Fibroblast of lung (primary cell): ENCODE measurements at regions not wholly inside any gene's neighbourhood (a gene's known extent, or its start where the extent isn't known, plus 50 kb on each side); places are given as distances from the start of the nearest gene placed in this dataset.

ENCODE experiments used
- DNase-seq, 2 donors: peaks; one replicate each; pipeline versions ENCODE4 v3.0.0 to v3.0.0-alpha.2; 2010; ENCODE audit warnings: low read depth in 2 of 2
- H2AFZ ChIP-seq: 2 replicates; pipeline ENCODE4 v1.5.1; 2012; ENCODE audit warnings: low read length, control low read depth, inconsistent platforms
- H3K27ac ChIP-seq: 2 replicates; pipeline ENCODE4 v1.5.1; 2011; ENCODE audit warnings: low read length, control low read depth; ENCODE audit not compliant: insufficient read depth
- H3K27me3 ChIP-seq: 2 replicates; pipeline ENCODE4 v1.5.1; 2011; ENCODE audit warnings: mild to moderate bottlenecking, low read length; ENCODE audit not compliant: control insufficient read depth, insufficient read depth
- H3K36me3 ChIP-seq: 2 replicates; pipeline ENCODE4 v1.5.1; 2011; ENCODE audit warnings: low read length; ENCODE audit not compliant: control insufficient read depth, insufficient read depth
- H3K4me1 ChIP-seq: 2 replicates; pipeline ENCODE4 v1.5.1; 2011; ENCODE audit warnings: low read length; ENCODE audit not compliant: control insufficient read depth, insufficient read depth; ENCODE audit errors: extremely low read depth
- H3K4me2 ChIP-seq: 2 replicates; pipeline ENCODE4 v1.5.1; 2011; ENCODE audit warnings: low read length, control low read depth; ENCODE audit not compliant: insufficient read depth; ENCODE audit errors: extremely low read depth
- H3K4me3 ChIP-seq, 4 experiments: fragments of 200-600 bp in 1 of 4; sonication (generic) in 1 of 4; replicated peaks in 1 of 4; 2 replicates each; pipeline ENCODE4 v1.5.1; 2011 to 2016; ENCODE audit warnings: low read length in 4 of 4, low read depth in 3 of 4, mild to moderate bottlenecking in 3 of 4, control low read depth in 2 of 4, inconsistent platforms in 1 of 4, mixed read lengths in 1 of 4; ENCODE audit not compliant: insufficient read depth in 1 of 4; ENCODE audit errors: control extremely low read depth in 1 of 4
- H3K79me2 ChIP-seq: 2 replicates; pipeline ENCODE4 v1.5.1; 2012; ENCODE audit warnings: mild to moderate bottlenecking, low read length, inconsistent platforms; ENCODE audit not compliant: control insufficient read depth, insufficient read depth
- H3K9ac ChIP-seq: 2 replicates; pipeline ENCODE4 v1.5.1; 2011; ENCODE audit warnings: mild to moderate bottlenecking, low read length, control low read depth; ENCODE audit not compliant: insufficient read depth
- H3K9me3 ChIP-seq: 2 replicates; pipeline ENCODE4 v1.5.1; 2012; ENCODE audit warnings: low read depth, low read length; ENCODE audit not compliant: control insufficient read depth, insufficient read depth
- H4K20me1 ChIP-seq: 2 replicates; pipeline ENCODE4 v1.5.1; 2011; ENCODE audit warnings: low read length; ENCODE audit not compliant: control insufficient read depth, insufficient read depth; ENCODE audit errors: extremely low read depth
- EZH2 ChIP-seq: IDR thresholded peaks from 2 replicates; pipeline ENCODE4 v1.5.1; 2012; ENCODE audit warnings: low read length, control low read depth, mild to moderate bottlenecking; ENCODE audit errors: missing control alignments
- TF ChIP-seq, protein P1 (sequence below), 2 donors: IDR thresholded peaks in 1 of 2; conservative IDR thresholded peaks in 1 of 2; 1 replicate in 1 of 2; 2 replicates in 1 of 2; pipeline ENCODE4 v1.5.1; 2011 to 2012; ENCODE audit warnings: low read length in 2 of 2, control low read depth in 1 of 2, inconsistent platforms in 1 of 2, low read depth in 1 of 2, mild to moderate bottlenecking in 1 of 2

DNA sequence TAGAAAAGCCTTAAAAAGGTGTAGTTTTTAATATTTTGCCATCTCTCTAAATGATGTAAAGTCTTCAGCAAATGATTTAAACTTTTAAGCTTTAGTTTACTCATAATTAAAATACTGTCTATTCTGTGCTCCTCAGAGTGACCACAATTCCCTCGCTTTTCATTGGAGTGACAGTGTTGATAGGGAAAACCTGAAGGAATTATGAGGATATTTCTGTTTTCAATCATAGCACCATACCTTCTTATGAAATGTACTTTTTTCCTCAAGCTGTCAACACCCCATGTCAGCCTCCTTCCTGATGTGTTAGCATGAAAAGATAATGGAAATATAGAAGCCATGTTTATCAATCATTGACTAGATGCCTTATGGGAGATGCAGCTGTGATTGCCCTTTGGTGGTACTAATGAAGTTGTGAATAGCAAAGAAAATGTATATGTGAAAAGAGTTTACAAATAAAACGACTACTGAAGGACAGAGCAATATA, 145.4 kb upstream of the EYS start:
- Histone ChIP-seq H3K9me3 (no peaks in the 10 kb centered on the region), H3K4me3 (no peak overlapping the region), H3K27ac (no peak overlapping the region), H3K9ac (no peak overlapping the region), H2AFZ (no peak overlapping the region), H3K36me3 (no peaks in the 10 kb centered on the region), H3K79me2 (no peaks in the 10 kb centered on the region), H4K20me1 (no peaks in the 10 kb centered on the region), H3K4me1 (no peaks in the 10 kb centered on the region), H3K4me2 (no peak overlapping the region), H3K27me3 (no peaks in the 10 kb centered on the region)
- DNase-seq = no peak
- TF ChIP-seq EZH2 = no peak
- TF ChIP-seq, protein P1, sequence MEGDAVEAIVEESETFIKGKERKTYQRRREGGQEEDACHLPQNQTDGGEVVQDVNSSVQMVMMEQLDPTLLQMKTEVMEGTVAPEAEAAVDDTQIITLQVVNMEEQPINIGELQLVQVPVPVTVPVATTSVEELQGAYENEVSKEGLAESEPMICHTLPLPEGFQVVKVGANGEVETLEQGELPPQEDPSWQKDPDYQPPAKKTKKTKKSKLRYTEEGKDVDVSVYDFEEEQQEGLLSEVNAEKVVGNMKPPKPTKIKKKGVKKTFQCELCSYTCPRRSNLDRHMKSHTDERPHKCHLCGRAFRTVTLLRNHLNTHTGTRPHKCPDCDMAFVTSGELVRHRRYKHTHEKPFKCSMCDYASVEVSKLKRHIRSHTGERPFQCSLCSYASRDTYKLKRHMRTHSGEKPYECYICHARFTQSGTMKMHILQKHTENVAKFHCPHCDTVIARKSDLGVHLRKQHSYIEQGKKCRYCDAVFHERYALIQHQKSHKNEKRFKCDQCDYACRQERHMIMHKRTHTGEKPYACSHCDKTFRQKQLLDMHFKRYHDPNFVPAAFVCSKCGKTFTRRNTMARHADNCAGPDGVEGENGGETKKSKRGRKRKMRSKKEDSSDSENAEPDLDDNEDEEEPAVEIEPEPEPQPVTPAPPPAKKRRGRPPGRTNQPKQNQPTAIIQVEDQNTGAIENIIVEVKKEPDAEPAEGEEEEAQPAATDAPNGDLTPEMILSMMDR (conservative IDR thresholded peaks at IDR 0.05 in 1 of 2, IDR thresholded peaks at IDR 0.05 in 1 of 2; ENCODE audit: low read depth in 1 of 2, low read length in 2 of 2) = no peak

DNA sequence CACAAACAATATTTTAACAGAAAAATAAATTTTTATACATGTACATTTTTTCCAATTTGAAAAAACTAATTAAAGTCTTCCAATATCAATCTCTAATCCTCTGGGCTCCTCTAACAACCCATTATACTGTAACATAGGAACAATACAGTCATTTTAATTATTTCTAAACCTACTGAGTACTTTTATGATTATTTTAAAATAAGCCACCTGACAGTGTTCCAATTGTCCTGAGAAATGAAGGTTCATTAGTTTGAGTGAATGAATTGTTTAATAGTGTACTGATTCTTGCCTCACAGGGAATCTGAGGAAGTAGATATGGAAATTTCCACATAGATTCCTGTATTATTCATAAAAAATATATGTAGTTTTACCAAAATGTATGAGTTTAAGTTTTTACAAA, 123.1 kb upstream of the EYS start:
- TF ChIP-seq, protein P1 (conservative IDR thresholded peaks at IDR 0.05 in 1 of 2, IDR thresholded peaks at IDR 0.05 in 1 of 2; ENCODE audit: low read depth in 1 of 2, low read length in 2 of 2) = no peak
- TF ChIP-seq EZH2 = no peak
- no peak for DNase-seq
- no peak overlapping the region for H3K4me3 ChIP-seq
- H3K4me2 ChIP-seq = no peak overlapping the region
- no peaks in the 10 kb centered on the region for H4K20me1 ChIP-seq
- H3K4me1 ChIP-seq = no peaks in the 10 kb centered on the region
- no peak overlapping the region for H3K9ac ChIP-seq
- no peak overlapping the region for H2AFZ ChIP-seq
- H3K36me3 ChIP-seq = no peaks in the 10 kb centered on the region
- H3K27ac ChIP-seq = no peak overlapping the region
- no peaks in the 10 kb centered on the region for H3K79me2 ChIP-seq
- H3K9me3 ChIP-seq = no peaks in the 10 kb centered on the region
- H3K27me3 ChIP-seq = no peaks in the 10 kb centered on the region

DNA sequence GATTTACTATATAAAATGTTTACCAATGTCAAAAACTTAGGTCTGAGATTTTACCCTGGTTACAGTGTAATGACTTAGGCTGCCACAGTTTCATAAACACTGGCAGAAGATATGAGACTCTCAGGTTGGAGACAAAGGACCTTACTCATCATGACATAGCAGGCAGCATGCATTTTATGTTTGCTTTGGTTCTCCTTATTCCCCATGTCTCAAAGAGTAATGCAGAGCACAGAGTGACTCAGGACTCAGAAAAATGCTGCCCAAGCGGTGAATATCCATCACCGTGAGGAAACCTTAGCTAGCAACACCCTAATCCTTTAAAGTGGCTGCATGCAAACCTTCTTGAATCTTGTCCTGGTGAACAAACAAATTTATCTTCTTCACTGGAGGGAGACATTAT, 112.1 kb upstream of the EYS start:
- Histone ChIP-seq H2AFZ (no peak overlapping the region), H3K36me3 (no peaks in the 10 kb centered on the region), H3K27me3 (no peaks in the 10 kb centered on the region), H3K79me2 (no peaks in the 10 kb centered on the region), H3K4me1 (no peaks in the 10 kb centered on the region), H3K4me3 (no peak overlapping the region), H3K4me2 (no peak overlapping the region), H3K27ac (no peak overlapping the region), H4K20me1 (no peaks in the 10 kb centered on the region), H3K9ac (no peak overlapping the region), H3K9me3 (no peaks in the 10 kb centered on the region)
- no peak for TF ChIP-seq EZH2
- TF ChIP-seq, protein P1 (conservative IDR thresholded peaks at IDR 0.05 in 1 of 2, IDR thresholded peaks at IDR 0.05 in 1 of 2; ENCODE audit: low read depth in 1 of 2, low read length in 2 of 2) = no peak
- peak in 1 of 2 donors; percentile 7 for DNase-seq
